Progenitor cell of endocrine pancreas (in vitro differentiated cells): ENCODE measurements at regions not wholly inside any gene's neighbourhood (a gene's known extent, or its start where the extent isn't known, plus 50 kb on each side); places are given as distances from the start of the nearest gene placed in this dataset.

Experiments used
- DNase-seq: peaks from one replicate; pipeline ENCODE4 v3.0.0; 2021; ENCODE audit warnings: low spot score; ENCODE audit not compliant: unreplicated experiment
- H3K27ac Mint-ChIP-seq: 2 replicates; pipeline ENCODE4 v1.8.0; 2021; ENCODE audit warnings: mild to moderate bottlenecking, moderate library complexity, mixed read lengths
- H3K27me3 Mint-ChIP-seq: 2 replicates; pipeline ENCODE4 v1.8.0; 2021; ENCODE audit warnings: mixed read lengths
- H3K36me3 Mint-ChIP-seq: 2 replicates; pipeline ENCODE4 v1.8.0; 2022; ENCODE audit warnings: mixed read lengths; ENCODE audit not compliant: insufficient read depth
- H3K4me1 Mint-ChIP-seq: 2 replicates; pipeline ENCODE4 v1.8.0; 2021; ENCODE audit warnings: low read depth, mixed read lengths
- H3K4me3 Mint-ChIP-seq: 2 replicates; pipeline ENCODE4 v1.8.0; 2021; ENCODE audit warnings: low read depth, mild to moderate bottlenecking, moderate library complexity, mixed read lengths
- H3K9me3 Mint-ChIP-seq: 2 replicates; pipeline ENCODE4 v1.8.0; 2021; ENCODE audit warnings: low read depth, mixed read lengths
- TF ChIP-seq, protein P1 (sequence below): fragments of 200-600 bp; sonication (generic); IDR thresholded peaks from one replicate; pipeline ENCODE4 v1.5.0; 2021; ENCODE audit warnings: antibody characterized with exemption, mild to moderate bottlenecking; ENCODE audit not compliant: unreplicated experiment

DNA sequence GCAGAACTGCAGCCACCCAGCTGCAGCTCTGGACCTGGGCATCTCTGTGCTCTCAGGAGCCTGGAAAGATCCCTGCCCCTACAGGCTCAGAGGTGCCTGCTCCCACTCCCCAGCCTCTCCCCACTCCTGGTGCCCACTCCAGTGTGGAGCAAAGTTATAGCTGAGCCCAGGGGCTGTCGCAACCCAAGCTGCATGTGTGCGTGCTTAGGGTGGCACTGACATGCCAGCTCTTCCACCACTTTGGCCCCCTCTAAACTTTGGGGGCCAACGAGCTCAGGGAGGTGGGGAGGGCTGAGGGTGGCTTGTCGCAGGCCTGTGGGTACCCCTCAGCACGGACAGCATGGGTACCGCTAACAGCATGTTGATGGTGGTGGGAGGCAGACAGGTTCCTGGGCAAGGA lies 126.3 kb upstream of the FHL2 start:
- H3K36me3 Mint-ChIP-seq: no peaks in the 10 kb centered on the region
- H3K9me3 Mint-ChIP-seq: no peaks in the 10 kb centered on the region
- H3K27ac Mint-ChIP-seq: no peak overlapping the region
- no peak overlapping the region for H3K4me3 Mint-ChIP-seq
- no peak for DNase-seq
- TF ChIP-seq, protein P1, sequence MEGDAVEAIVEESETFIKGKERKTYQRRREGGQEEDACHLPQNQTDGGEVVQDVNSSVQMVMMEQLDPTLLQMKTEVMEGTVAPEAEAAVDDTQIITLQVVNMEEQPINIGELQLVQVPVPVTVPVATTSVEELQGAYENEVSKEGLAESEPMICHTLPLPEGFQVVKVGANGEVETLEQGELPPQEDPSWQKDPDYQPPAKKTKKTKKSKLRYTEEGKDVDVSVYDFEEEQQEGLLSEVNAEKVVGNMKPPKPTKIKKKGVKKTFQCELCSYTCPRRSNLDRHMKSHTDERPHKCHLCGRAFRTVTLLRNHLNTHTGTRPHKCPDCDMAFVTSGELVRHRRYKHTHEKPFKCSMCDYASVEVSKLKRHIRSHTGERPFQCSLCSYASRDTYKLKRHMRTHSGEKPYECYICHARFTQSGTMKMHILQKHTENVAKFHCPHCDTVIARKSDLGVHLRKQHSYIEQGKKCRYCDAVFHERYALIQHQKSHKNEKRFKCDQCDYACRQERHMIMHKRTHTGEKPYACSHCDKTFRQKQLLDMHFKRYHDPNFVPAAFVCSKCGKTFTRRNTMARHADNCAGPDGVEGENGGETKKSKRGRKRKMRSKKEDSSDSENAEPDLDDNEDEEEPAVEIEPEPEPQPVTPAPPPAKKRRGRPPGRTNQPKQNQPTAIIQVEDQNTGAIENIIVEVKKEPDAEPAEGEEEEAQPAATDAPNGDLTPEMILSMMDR: no peak
- H3K4me1 Mint-ChIP-seq: no peaks in the 10 kb centered on the region
- H3K27me3 Mint-ChIP-seq: no peaks in the 10 kb centered on the region

DNA sequence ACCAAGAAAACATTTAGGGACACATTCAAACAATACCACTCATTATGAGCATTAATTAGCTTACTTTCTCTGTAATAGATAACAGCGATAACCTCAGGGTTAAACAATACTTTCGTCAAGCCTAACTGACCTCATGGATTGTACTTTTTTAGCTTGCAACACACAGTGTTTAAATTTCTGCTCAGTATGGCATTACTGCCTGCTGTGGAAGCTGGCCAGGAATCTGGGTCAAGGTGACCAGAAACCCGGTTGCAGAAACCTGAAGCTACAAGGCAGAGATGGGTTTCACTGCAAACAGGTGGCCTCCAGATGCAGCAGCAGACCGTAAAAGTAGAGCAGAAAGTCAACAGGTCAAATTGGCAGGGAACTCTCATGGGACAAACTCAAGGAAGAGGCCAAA lies 123.8 kb upstream of the FHL2 start:
- Mint-ChIP-seq H3K36me3 (no peaks in the 10 kb centered on the region), H3K27me3 (no peaks in the 10 kb centered on the region), H3K4me3 (no peak overlapping the region), H3K27ac (peak overlapping the region; percentile 78), H3K4me1 (no peaks in the 10 kb centered on the region), H3K9me3 (no peaks in the 10 kb centered on the region)
- DNase-seq: no peak
- TF ChIP-seq, protein P1: no peak

DNA sequence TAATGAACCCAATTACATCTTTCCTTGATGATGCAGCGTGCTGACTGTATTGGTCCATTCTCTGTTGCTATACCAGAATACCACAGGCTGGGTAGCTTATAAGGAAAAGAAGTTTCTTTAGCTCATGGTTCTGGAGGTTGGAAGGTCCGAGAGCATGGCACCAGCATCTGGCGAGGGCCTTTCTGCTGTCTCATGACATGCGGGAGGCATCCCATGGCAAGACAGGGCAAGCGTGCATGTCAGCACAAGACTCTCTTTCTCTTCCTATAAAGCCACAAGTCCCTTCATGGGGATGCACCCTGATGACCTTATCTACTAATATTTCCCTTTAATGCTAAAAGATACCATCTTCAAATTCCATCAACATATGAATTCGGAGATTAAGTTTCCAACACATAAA lies 122.8 kb upstream of the FHL2 start:
- Mint-ChIP-seq H3K27ac (no peak overlapping the region), H3K4me1 (no peaks in the 10 kb centered on the region), H3K36me3 (no peaks in the 10 kb centered on the region), H3K9me3 (no peaks in the 10 kb centered on the region), H3K4me3 (no peak overlapping the region), H3K27me3 (no peaks in the 10 kb centered on the region)
- TF ChIP-seq, protein P1: no peak
- no peak for DNase-seq

DNA sequence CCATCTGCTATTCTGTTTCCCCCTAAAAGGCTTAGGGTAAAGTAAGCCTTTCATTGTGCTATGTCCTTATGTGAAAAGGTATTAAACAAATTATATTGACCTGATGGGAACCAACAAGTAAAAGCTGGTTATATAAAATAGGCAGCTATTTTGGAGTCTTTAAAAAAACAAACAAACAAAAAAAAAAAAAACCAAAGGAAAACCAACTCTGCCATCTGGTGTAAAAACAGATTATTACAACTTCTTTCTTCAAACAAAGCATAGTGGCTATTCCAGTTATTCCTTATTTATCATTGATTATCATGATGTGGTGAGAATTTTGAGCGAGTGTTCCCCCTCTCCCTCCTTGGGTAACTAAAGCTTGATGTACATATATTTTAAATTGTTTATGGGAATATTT lies 122.3 kb upstream of the FHL2 start:
- Mint-ChIP-seq H3K9me3 (no peaks in the 10 kb centered on the region), H3K27me3 (no peaks in the 10 kb centered on the region), H3K27ac (no peak overlapping the region), H3K4me3 (no peak overlapping the region), H3K4me1 (no peaks in the 10 kb centered on the region), H3K36me3 (no peaks in the 10 kb centered on the region)
- TF ChIP-seq, protein P1: peak; percentile 67
- no peak for DNase-seq

DNA sequence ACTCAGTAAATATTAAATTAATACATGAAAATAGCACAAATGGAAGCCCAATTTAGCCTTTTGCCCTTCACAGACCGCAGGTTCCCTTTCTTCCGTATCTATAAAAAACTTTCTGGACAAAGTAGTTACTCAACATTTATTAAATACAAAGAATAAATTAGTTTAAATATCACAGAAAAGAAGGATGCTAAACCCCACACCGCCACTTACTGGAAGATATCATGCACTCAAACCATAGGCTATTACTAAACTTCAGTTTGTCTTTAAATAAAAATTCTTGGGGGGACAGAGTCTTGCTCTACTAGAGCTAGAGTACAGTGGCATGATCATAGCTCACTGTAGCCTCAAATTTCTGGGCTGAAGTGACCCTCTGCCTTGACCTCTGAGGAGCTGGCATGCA lies 120.7 kb upstream of the FHL2 start:
- Mint-ChIP-seq H3K27me3 (peaks cover 8% of the 10 kb centered on the region), H3K4me1 (no peaks in the 10 kb centered on the region), H3K9me3 (no peaks in the 10 kb centered on the region), H3K36me3 (no peaks in the 10 kb centered on the region), H3K27ac (no peak overlapping the region), H3K4me3 (no peak overlapping the region)
- TF ChIP-seq, protein P1: no peak
- DNase-seq: no peak
